Glomerular endothelial cell (primary cell): ENCODE measurements at regions not wholly inside any gene's neighbourhood (a gene's known extent, or its start where the extent isn't known, plus 50 kb on each side); places are given as distances from the start of the nearest gene placed in this dataset.

Experiments
- DNase-seq: peaks from one replicate; pipeline ENCODE4 v3.0.0-alpha.2; 2011; ENCODE audit warnings: low read depth, low spot score; ENCODE audit errors: extremely low read depth

DNA sequence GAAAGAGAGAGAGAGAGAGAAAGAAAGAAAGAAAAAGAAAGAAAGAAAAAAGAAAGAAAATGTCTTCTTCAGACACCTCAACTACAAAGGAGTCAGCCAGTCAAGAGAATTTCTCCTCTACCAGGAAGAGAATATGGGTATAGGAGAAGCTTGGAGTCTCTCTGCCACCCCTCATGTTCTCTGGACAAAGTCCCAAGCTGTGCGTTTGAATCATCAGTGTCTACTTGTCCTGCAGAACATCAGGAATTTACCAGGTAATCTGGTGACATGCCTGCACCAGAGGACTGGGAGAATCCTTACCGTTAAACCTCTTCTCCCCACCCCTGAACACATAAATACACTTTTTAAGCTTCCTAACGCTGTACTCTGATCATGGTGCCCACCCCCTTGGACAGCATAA is 119.5 kb downstream of the TM9SF2 start:
- DNase-seq = no peak

DNA sequence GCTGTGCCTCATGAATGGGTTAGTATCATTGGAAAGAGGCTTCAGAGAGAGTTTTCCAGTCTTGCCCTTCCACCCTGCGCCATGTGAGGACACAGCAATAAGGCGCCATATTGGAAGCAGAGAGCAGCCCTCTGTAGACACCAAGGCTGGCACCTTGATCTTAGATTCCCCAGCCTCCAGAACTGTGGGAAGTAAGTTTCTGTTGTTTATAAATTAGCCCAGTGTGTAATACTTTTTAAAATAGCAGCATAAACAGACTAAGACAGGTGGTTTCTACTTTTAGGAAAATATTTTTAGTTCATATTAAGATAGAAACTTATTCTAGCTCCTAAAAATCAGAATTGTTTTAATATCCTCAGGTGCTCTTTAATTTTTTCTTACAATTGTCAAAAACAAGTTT is 117.9 kb downstream of the TM9SF2 start:
- DNase-seq = no peak

DNA sequence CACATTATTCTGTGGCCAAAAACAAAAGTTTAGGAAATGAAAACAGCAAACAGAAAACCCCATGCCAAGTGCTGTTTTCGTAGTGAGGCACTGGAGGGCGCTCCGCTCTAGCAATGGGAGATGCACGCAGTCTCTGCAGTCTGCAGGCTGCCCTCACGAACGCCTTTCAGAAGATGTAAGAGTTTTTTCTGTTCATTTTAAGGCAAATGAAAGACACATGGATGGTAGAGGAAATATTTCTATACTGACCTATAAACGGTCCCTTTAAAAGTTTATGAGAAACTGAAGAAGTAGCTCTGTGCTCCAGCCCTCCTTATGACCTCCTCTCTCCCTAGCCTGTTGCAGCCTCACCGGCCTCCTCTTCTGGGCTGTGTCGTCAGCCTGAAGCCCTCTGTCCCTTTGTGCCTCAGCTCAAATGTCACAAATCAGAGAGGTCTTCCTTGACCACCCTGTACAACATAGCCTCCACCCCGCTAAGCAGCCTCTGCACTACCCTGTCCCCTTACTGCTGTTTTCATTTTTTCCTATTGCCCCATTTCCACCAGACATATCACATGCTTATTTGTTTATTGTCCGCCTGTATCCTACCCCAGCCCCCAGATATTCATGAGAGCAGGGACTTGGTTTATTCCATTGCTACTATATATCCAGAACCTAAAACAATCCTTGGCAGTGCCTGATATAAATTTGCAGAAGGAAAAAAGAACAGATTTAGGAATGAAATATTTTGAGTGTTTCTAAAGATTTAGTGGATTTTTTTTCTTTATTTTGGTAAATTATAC is 116.4 kb downstream of the TM9SF2 start:
- no peak for DNase-seq

DNA sequence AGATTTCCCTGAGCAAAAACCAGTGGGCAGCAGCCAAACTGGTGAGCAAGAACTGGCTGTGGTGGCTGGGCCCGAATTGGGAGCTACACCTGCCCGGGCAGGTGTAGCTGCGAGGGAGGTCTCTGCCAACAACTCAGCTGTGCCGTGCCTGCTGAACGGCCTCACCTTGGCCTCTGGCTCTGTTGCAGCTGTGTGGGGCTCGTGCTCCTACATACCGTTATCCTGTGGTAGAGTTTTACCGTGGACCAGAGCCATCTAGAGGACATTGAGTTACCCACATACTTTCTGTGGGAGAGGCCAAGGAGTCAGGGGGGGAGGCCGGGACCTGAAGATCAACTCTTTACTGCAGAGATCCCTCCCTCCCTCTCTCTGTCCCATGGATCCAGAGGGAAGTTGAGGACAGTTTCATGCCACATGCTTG is 113.2 kb downstream of the TM9SF2 start:
- DNase-seq = no peak
